ENCODE measurements at regions not wholly inside any gene's neighbourhood (a gene's known extent, or its start where the extent isn't known, plus 50 kb on each side); places are given as distances from the start of the nearest gene placed in this dataset.

GRCh38 chr1:214224611-214225354 lies 56.2 kb upstream of the SMYD2 start:
- Histone ChIP-seq H3K4me3 (ENCODE audit: low read depth, low read length) (peak overlapping the region; percentile 20), H3K79me2 (no peaks in the 10 kb centered on the region)

GRCh38 chr1:214228976-214229375 lies 52.0 kb upstream of the SMYD2 start:
- Histone ChIP-seq H3K27me3 (ENCODE audit: control insufficient read depth, insufficient read depth, low read length) (no peaks in the 10 kb centered on the region), H3K4me2 (ENCODE audit: low read length) (no peak overlapping the region), H3K79me2 (no peaks in the 10 kb centered on the region), H3K27ac (no peak overlapping the region), H3K9ac (no peak overlapping the region), H3K4me1 (no peaks in the 10 kb centered on the region), H3K9me3 (ENCODE audit: control insufficient read depth, low read length) (no peaks in the 10 kb centered on the region), H2AFZ (no peak overlapping the region), H3K36me3 (ENCODE audit: control insufficient read depth, insufficient read depth, low read length) (no peaks in the 10 kb centered on the region), H3K4me3 (ENCODE audit: low read depth, low read length) (no peak overlapping the region)
- no peak for TF ChIP-seq CTCF (IDR thresholded peaks at IDR 0.05)

More at GRCh38 chr1:214224611-214225354, 56.2 kb upstream of the SMYD2 start:
- no peak overlapping the region for H3K9ac ChIP-seq
- H3K4me2 ChIP-seq (ENCODE audit: low read length): peak overlapping the region; percentile 60
- H3K36me3 ChIP-seq (ENCODE audit: control insufficient read depth, insufficient read depth, low read length): no peaks in the 10 kb centered on the region
- no peaks in the 10 kb centered on the region for H3K27me3 ChIP-seq (ENCODE audit: control insufficient read depth, insufficient read depth, low read length)
- peak overlapping the region; percentile 58 for H2AFZ ChIP-seq
- no peak for TF ChIP-seq CTCF (IDR thresholded peaks at IDR 0.05)
- no peaks in the 10 kb centered on the region for H3K4me1 ChIP-seq
- H3K9me3 ChIP-seq (ENCODE audit: control insufficient read depth, low read length): no peaks in the 10 kb centered on the region
- H3K27ac ChIP-seq: no peak overlapping the region

DNA sequence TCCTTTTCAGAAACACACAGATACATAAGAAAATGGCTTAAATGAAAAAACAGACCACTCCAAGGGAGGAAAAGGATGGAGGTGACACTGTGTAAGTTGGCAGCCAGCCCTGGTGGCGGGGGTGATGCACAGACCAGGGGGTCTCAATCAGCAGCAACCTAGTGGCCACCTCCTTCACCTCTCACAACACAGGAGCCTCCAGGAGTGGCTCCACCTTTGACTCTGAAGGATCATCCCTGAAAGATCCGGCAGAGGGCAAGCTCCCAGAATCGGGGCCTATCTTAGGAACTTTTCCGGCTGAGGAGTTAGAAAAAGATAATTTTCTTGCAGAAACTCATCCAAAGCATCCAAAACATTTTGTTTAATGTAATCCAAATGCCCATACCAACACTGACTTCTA lies 51.2 kb upstream of the SMYD2 start:
- H3K4me1 ChIP-seq: no peaks in the 10 kb centered on the region
- TF ChIP-seq CTCF (IDR thresholded peaks at IDR 0.05): no peak
- H3K9ac ChIP-seq: no peak overlapping the region
- no peak overlapping the region for H2AFZ ChIP-seq
- H3K4me3 ChIP-seq (ENCODE audit: low read depth, low read length): no peak overlapping the region
- no peaks in the 10 kb centered on the region for H3K79me2 ChIP-seq
- no peak overlapping the region for H3K4me2 ChIP-seq (ENCODE audit: low read length)
- no peaks in the 10 kb centered on the region for H3K9me3 ChIP-seq (ENCODE audit: control insufficient read depth, low read length)
- no peak overlapping the region for H3K27ac ChIP-seq
- no peaks in the 10 kb centered on the region for H3K36me3 ChIP-seq (ENCODE audit: control insufficient read depth, insufficient read depth, low read length)
- H3K27me3 ChIP-seq (ENCODE audit: control insufficient read depth, insufficient read depth, low read length): no peaks in the 10 kb centered on the region
